HG02840 (cell line): ENCODE measurements at regions not wholly inside any gene's neighbourhood (a gene's known extent, or its start where the extent isn't known, plus 50 kb on each side); places are given as distances from the start of the nearest gene placed in this dataset.
A peak's percentile ranks its signal among the peaks of the same experiment; 100 is the strongest.
"Not testable (repeated sequence)": the region's sequence is repeated elsewhere in the genome, so short reads cannot be mapped to it uniquely, and the experiment has no call there.

Source experiments
- ATAC-seq: cut with Tn5 transposase; IDR thresholded peaks from one replicate; pipeline ENCODE4 v1.9.1; 2021; ENCODE audit warnings: mild to moderate bottlenecking, moderate library complexity, moderate number of reproducible peaks; ENCODE audit not compliant: unreplicated experiment, low FRiP score

DNA sequence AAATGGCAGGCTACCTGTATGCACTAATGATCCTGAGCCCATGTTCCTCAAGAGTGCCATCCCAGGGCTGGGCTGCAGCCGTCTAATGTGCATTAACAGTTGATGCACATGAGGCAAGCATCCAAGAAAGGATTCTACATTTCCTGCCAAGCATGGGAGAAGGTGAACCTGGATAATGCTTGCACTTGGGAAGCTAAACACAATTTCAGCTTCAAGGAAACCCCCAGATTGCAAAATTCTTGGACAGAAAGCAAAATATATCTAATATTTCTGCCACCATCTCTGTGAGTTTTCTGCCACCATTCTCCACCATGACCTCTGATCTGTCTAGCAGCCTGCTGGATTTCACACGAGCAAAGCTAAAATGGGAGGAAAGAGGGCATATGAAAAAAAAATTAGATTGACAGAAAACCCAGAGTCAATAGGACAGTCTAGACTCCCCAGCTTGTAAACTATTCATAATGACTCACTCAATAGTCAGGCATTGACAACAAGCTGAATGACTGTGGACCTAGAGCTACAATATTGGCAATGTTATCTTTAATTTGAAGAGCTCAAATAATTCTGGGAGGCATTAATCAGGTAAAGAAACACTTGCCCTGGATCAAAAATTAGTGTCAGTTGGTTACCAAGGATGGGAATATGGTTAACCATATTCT lies 91.9 kb upstream of the BCL2L14 start:
- ATAC-seq: no peak

DNA sequence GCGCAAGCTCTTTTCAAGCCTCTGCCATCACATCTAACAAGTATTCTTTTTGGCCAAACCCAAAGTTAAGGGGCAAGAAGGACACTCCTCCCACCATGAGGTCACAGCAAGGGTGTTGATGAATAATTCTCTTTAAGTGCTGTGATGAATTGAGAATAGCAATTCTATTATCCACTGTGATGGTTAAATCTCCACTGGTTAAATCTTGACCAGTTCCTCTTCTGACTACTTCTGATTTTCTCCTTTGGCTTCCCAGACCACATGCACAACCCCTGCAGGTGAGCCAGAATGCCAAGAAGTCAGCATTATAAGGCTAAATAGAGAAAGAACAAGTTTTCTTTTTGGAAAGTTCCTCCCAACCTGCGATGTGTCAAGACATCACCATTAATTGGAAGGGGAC lies 90.6 kb upstream of the BCL2L14 start:
- ATAC-seq: no peak

DNA sequence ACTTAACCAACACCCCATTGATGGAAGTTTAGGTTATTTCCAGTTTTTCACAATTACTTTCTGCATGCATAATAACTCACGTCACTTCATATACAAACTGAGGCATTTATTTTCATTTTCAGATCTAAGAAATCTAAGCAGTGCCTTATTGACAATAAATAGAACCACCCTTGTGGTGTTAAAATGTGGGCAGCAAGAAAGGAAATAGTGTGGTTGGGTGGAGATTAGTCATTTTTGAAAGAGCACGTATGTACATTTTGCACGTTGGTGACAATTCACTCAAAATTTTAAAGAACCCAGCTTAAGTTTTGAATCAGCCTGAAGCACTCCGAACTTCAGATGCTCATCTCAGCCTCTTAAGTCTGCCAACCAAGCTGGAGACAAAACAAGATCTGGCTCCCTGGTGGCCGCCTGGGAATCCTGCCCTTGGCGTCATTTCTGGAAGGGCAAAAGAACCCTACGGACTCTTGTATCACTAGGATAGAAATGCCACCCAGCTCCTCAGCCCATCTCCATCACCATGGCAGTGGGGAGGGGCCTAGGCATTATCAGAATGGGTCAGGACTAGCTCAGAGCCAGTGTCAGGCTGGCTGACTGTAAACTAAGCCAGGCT lies 89.5 kb upstream of the BCL2L14 start:
- ATAC-seq: peak; percentile 85

DNA sequence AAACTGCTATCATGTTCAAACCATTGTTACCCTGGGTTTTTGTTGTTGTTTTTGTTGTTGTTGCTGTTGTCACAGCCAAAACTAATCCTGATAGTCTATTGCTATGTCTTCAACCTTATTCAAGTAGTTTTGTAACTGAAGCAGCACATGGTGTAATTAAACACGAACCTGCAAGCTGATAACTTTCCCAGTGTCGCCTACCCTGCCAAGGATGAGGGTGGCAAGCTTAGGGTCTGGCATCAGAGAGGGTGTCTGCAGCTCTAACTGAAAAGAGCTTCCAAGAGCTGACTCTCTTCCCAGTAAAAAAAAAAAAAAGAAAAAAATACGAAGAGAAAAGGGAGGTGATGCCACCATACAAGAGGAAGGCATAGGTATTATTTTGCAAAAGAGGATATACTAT lies 86.3 kb upstream of the BCL2L14 start:
- ATAC-seq: no peak

DNA sequence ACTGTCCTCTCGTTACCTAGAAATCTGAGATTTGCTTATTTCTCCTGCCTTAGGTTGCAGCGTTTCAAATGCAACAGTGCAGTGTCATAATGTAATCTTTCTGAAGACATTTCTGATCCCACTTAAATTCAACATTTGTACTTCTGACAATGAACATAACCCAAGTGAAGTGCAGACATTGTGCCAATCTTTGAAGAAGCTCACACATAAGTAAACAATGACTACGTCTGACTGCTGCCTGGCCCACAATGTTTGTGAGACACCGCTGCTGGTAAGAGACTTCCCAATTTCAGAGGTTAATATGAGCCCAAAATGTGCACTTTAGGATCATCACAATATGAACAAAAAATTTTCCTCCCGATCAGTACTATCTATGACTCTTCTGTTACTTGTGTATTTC lies 84.6 kb upstream of the BCL2L14 start:
- no peak for ATAC-seq

DNA sequence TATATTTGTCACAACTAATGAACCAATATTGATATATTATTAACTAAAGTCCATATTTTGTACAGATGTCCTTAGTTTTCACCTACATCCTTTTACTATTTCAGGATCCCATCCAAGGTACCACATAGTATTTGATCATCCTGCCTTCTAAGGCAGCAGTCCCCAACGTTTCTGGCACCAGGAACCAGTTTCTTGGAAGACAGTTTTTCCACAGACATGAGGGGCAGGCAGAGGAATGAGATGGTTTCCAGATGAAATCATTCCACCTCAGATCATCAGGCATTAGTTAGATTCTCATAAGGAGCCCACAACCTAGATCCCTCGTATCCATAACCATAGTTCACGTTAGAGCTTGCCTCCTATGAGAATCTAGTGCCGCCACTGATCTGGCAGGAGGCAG lies 82.8 kb upstream of the BCL2L14 start:
- ATAC-seq: no peak

DNA sequence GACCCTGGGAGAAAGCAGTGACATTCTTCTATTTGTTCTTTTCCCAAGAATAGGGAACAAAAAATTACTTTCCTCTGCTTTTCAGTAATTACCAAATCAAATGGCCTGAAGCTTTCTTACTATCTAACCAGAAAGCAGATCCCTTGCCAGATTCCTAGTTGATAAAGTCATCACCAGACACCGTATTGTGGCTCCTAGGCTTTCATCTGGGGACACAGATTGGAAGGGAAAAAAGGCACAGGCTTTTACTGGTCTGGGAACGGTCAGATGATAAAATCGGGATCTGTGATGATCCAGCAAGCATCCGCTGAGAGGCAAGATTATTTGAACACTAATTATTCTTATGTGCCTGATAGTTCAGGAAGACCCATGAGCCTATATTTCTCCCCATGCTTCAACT lies 79.1 kb upstream of the BCL2L14 start:
- no peak for ATAC-seq

DNA sequence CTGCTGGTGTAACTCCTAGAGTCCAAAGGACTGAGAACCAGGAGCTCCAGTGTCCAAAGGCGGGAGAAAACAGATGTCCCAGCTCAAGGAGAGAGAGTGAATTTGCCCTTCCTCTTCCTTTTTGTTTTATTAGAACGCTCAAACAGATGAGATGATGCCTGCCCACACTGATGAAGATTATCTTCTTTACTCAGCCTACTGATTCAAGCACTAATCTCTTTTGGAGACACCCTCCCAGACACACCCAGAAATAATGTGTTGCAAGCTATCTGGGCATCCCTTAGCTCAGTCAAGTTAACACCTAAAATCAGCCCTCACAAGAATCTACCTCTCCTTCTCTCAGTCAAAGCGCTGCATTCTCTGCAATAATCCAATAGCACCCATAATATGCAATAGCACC lies 78.2 kb upstream of the BCL2L14 start:
- ATAC-seq: no peak

DNA sequence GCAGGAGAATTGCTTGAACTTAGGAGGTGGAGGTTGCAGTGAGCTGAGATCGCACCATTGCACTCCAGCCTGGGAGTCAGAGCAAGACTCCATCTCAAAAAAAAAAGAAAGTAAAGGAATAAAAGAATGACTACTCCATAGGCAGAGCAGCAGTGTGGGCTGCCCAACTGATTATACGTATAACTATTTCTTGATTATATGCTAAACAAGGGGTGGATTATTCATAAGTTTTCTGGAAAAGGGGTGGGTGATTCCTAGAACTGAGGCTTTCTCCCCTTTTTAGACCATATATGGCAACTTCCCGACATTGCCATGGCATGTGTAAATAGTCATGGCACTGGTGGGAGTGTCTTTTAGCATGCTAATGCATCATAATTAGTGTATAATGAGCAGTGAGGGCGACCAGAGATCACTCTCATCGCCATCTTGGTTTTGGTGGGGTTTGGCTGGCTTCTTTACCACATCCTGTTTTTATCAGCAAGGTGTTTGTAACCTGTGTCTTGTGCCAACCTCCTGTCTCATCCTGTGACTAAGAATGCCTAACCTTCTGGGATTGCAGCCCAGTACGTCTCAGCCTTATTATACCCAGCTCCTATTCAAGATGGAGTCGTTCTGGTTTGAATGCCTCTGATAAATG lies 72.3 kb upstream of the BCL2L14 start:
- ATAC-seq: not testable (repeated sequence)

DNA sequence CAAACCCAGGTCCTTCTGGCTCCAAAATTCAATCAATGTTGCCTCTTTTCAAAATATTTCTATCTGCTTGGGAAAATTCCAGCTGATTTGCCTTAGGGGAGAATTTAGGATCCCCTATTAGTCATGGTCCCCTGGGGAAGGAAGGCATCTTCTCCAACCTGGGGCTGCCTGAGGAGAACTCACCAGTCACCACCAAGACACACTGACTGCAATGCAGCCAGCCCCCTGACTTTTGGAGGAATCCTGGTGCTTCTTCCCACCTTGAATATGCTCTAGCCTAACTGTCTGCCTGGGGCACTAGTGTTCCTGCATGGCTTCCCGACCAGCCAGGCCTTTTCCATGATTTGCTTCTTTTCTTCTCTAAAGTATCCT lies 71.8 kb upstream of the BCL2L14 start:
- no peak for ATAC-seq

DNA sequence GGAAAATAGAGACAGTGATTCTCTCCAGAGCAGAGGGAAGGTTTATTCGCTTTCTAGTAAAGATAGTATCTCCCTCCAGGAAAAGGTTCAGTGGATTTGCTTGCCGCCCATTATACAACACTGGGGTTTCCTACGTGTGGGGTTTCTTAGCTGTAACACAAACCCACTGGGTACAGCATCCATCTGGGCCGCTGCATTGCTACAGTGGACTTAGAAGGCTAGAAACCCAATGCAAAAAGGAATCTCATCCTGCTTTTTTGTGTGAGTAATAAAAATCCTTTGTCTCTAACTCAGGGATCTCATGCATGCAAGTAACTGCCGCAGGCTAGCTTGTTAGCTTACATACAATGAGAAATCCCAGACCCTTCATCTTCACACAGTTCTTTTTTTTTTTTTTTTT lies 67.1 kb upstream of the BCL2L14 start:
- ATAC-seq: no peak

DNA sequence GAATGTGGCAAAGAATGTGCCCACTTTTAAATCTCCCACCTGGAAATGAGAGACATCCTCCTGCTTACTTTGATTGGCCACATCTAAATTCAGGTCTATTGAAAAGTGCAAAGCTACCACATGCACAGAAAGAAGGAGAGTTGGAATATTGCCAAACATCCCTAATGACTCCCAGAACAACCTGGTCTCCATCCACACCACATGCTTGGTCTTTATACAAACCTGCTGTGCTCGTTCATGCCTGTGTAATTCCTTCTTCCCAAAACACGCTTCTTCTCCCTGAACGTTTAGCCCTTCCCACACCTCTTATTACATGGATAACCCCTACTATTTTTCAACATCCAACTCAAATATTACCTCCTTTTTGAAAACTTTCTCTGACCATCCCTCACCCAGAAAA lies 66.2 kb upstream of the BCL2L14 start:
- no peak for ATAC-seq

DNA sequence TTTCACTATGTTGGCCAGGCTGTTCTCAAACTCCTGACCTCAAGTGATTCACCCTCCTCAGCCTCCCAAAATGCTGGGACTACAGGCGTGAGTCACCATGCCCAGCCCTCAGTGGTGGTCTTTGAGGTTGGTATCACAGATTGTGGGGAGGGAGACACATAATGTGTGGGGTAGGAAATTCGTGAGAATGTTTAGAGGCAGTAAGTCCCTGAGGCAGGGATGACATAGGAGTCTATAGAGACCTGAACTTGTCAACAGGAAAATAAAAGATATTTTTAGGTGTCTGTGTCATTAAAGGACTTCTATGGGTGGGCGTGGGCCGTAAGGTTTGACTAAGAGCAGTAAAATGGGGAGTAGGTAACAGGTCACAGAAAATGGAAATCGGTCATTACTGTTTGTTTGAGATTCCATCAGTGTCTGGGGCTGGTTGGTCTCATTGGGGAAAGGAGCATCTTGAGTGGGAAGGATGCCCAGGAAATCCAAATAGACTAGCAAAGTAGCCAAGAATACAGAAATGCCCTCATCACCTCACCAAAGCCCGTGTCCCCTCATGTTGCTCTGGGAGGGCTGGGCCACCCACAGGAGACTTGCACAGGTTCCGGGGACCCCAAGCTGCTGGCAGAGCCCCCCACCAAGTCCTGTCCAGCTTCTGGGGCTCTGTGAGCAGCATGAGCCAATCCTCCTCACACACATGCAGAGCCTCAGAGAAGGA lies 63.6 kb upstream of the BCL2L14 start:
- ATAC-seq: no peak

DNA sequence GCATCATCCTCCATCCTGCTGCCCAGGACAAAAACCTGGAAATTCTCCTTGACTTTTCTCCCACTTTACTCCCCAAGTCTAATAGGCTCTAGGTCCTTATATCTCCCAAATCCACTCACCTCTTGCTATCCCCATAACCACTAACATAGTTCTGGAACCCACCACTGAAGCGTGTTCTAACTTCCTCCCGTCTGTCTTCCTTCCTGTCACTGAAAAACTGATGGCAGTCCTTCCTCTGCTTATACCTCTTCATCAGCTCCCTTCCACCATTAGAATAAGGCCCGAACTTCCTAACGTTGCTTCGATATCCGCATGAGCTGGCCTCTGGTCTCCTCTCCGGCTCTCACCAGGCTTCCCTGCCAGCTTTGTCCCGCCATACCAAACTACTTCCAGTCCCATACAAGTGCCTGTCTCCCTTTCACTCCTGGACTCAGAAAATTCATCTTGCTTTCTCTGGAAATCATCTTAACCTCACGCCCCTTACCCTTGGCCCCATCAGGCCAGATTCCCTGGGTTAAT lies 63.0 kb upstream of the BCL2L14 start:
- ATAC-seq: no peak

DNA sequence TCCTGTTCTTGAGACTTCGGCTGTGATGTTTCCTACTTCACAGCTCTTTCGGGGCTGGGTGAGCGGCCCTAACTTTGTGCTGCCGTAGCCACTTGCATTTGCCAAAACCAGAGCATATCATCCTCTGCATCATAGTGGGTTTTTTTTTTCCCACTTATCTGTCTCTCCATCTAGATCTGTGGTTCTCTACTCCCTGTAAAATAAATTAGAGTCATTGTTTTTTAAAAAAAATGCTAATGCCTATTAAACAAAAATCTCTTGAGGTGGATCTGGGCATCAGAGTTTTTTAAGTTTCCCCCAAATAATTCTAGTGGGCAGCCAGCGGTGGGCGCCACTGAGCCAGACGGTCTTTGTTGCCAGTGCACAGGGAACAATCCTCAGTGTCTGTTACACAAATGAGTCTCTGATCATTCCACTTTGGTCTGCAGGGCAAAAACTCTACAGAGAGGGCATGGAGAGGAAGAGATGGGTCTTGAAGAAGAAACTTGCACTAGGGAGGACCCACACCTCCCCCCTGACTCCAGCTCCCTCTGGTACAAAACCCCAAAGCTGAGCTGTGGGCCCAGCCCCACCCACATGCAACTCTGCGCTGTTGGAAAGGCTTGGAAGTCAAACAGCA lies 62.4 kb upstream of the BCL2L14 start:
- ATAC-seq: no peak

DNA sequence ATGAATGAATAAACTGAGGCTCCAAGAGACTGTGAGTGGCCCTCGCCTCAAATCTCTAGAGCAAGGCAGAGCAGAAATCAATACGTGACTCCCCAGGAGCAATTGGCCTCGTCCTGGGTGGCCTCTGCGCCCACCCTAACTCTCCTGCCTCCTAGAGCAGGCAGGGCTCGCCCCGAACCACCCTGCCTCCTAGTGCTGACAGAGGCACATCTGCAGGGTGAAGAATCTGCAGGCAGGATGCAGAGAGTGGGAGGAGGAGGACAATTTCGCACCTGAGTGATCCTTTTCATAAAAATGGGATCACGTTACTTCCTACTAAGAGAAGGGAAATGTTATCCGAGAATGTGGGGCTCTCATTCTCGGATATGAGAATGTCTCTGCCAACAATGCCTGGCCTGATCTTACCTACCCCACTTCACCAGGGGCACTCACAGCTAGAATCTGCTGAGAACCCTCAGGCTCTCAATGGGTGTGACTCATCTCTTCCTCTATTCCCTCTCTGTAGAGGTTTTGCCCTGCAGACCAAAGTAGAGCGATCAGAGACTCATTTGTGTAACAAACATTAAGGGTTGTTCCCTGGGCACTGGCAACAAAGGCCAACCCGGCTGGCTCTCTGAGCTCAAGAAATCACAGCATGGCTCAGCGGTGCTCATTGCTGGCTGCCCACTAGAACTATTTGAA lies 61.7 kb upstream of the BCL2L14 start:
- ATAC-seq: peak; percentile 33

DNA sequence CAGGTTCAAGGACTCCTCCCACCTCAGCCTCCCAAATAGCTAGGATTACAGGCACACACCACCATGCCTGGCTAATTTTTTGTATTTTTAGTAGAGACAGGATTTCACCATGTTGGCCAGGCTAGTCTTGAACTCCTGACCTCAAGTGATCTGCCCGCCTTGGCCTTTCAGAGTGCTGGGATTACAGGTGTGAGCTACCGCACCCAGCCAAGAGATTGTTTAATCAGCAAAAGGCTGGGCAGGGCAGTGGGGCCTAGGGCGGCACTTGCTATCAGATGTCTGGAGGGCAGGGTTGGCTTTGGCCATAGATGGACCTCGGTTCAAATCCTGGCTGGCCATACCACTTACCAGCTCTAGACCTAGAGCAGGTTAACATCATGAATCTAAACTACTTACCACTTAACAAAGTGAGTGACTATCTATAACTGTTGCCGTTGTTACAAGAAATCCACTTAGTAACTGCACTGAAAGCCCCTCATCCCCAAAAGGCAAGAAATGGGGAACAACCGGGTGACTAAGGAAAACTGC lies 60.9 kb upstream of the BCL2L14 start:
- not testable (repeated sequence) for ATAC-seq

DNA sequence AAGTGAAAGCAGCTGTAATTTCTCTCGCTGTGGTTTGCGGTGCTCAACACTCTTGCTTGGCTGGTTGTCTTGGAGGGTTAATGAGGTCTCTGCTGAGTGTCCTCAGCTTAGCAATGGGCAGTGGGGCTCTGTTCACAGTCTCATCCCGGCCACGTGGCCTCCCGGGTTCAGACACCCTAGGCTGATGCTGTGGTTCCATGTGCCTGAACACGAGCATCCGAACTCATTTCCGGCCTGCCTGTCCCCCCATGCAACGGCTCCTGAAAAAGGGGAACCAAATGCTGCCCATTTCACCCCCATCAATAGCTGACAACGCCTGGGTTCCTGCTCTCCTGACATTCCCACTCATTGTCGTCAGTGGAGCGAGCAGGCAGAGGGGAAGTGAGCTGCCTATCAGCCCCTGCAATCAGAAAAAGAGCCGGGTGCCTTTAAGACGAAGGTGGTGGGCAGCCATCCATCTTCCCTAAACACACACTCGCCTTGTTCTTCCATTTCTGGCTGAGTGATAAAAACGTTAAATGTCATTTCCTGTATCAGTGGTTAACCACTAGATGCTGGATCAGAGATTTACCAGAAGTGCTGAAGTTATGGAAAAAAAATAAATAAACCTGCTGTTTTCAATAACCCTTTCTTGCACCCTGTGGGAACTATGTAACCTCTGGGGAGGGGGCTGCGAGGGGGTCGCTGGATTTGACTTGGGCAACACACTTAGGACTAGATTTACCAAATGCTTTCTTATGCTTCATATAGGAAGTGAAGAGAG lies 60.3 kb upstream of the BCL2L14 start:
- ATAC-seq: no peak

DNA sequence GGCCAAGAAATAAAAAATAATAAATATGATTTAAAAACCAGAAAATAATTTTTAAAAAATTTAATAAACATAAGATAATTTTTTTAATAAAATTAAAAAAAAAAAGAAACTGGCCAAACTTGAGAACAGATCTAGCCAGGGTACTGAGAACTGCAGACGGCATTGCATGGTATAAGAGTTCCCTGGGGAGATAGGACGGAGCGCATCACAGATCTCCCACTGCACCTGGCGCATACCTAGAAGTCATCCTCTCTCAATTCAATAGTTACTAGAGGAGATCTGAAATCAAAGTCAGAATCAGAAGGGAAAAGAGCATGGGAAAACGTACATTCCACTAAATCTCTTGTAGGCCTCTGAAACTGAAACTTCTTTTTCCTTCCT lies 58.9 kb upstream of the BCL2L14 start:
- no peak for ATAC-seq
